Lower leg skin (tissue), 3 donors: ENCODE measurements at regions not wholly inside any gene's neighbourhood (a gene's known extent, or its start where the extent isn't known, plus 50 kb on each side); places are given as distances from the start of the nearest gene placed in this dataset.

Experiments used
- POLR2A ChIP-seq, 2 donors: fragments of 450-650 bp; IDR thresholded peaks; one replicate each; pipeline ENCODE4 v1.6.1; 2016 to 2017; ENCODE audit warnings: antibody characterized with exemption in 2 of 2, mild to moderate bottlenecking in 1 of 2, moderate library complexity in 1 of 2
- TF ChIP-seq, protein P1 (sequence below), 3 donors: fragments of 450-650 bp; IDR thresholded peaks; one replicate each; pipeline ENCODE4 v1.5.1; 2016; ENCODE audit warnings: antibody characterized with exemption in 3 of 3, mild to moderate bottlenecking in 3 of 3, moderate library complexity in 2 of 3

- TF ChIP-seq, protein P1, sequence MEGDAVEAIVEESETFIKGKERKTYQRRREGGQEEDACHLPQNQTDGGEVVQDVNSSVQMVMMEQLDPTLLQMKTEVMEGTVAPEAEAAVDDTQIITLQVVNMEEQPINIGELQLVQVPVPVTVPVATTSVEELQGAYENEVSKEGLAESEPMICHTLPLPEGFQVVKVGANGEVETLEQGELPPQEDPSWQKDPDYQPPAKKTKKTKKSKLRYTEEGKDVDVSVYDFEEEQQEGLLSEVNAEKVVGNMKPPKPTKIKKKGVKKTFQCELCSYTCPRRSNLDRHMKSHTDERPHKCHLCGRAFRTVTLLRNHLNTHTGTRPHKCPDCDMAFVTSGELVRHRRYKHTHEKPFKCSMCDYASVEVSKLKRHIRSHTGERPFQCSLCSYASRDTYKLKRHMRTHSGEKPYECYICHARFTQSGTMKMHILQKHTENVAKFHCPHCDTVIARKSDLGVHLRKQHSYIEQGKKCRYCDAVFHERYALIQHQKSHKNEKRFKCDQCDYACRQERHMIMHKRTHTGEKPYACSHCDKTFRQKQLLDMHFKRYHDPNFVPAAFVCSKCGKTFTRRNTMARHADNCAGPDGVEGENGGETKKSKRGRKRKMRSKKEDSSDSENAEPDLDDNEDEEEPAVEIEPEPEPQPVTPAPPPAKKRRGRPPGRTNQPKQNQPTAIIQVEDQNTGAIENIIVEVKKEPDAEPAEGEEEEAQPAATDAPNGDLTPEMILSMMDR (IDR thresholded peaks at IDR 0.05), result no peak
- TF ChIP-seq POLR2A (IDR thresholded peaks at IDR 0.05), result no peak
Observed at GRCh38 chr10:130814610-130815009, 496.9 kb downstream of the TCERG1L start.
